NCI-H128 (cell line): ENCODE measurements at regions not wholly inside any gene's neighbourhood (a gene's known extent, or its start where the extent isn't known, plus 50 kb on each side); places are given as distances from the start of the nearest gene placed in this dataset.

Source experiments
- DNase-seq: peaks from one replicate; lab custom pipeline; 2025; ENCODE audit not compliant: unreplicated experiment; lab: John Stamatoyannopoulos, UW

DNA sequence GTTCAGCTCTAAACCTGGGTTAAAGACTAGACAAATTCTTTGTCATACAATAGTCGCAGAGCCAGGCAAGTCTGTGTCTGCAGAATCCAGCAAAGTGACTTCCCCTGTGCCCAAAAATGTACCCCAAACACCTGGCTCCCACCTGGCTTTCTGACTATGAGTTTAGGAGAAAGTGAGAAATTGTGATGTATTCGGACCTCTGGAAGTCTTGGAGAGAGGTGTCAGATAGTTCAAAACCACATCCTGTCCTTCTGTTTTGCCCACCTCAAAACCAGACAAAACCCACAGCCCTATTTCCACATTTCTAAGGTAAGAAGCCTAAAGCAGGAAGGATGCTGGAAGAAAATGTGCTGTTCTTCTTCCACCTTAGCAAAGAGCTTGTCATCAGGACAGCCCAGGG lies 63.8 kb upstream of the CLMP start:
- DNase-seq, result no peak

DNA sequence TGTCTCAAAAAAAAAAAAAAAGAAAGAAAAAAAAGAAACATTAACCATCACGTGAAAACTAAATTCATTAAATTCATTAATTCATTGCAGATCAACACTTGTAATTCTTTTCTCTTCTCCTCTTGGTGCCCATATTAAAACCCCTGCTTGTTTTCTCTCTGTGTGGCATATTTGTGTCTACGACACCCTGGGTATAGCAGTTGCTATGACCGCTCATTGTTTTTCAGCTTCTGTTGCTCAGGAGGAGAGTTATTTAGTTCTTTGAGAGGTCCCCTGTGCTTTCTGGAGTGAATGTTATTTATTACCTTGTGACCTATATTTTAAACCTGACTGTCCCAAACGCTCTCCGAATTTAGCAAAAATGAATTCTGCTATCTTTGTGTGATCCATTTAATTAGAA lies 62.3 kb upstream of the CLMP start:
- DNase-seq, result no peak

DNA sequence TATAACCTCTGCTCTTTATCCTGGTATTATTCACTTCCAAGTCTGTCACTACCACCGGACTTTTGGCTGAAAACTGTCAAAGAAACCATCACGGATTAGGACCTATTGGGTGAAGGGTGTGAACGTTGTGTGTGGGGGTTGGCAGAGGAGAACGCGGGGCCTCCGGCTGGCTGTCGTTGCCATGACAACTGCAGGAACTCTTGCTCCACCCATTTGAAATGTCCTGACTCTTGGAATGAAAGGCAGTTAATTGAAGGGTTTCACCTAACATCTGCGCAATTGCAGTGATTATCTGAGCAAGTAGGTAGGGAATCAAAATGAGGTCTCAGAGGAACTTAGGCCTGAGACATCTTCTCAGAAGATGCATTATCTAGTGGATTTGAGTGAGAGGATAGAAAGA lies 60.9 kb upstream of the CLMP start:
- DNase-seq, result no peak

DNA sequence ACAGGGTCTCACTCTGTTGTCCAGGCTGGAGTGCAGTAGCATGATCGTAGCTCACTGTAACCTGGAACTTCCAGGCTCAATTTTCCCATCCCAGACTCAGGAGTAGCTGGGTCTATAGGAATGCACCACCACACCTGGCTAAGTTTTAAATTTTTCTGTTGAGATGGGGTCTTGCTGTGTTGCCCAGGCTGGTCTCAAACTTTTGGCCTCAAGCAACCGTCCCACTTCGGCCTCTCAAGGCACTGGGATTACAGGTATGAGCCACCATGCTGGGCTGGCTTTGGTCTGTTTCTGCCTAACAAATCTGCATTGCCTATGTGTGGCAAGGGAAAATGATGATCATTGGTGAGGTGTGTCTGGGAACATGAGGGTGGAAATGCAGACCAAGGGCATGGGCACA lies 59.3 kb upstream of the CLMP start:
- no peak for DNase-seq

DNA sequence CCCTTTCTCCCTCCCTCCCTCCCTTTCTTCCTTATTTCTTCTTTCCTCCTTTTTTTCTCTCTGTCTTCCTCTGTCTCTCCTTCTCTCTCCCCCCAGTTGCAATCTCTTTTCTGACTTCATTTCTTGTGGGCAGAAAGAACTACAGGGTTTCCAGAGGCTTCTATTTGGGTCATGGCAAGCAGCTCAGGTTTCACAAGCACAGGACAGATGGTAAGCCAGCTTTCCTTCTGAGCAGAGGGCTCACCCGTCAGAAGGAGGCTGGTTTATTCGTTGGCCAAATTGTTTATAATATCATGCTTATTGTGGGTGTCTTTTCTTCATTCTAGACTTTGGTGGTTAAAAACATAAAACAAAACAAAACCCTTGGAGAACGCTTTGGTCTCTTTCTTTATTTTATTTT lies 58.9 kb upstream of the CLMP start:
- no peak for DNase-seq

DNA sequence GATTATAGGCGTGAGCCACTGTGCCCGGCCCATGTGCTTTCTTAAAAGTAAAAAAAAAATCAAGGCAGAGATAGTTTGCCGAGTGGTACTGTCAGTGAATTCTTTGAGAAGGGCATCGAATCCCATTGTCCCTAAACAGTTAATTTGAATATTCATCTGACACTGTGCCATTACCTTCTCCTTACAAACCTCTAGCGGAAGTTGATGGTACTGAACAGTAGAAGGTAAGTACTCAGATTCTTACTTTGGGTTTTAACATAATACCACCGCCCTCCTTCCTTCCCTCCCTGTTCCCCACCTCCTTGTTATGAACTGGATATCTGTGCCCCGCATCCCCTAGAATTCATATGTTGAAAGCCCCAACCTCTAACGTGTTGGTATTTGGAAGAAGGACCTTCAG lies 58.2 kb upstream of the CLMP start:
- DNase-seq, result no peak

- DNase-seq, result no peak
These were observed 56.8 kb upstream of the CLMP start for GRCh38 chr11:123251657-123252344.

GRCh38 chr11:123250892-123251656 lies 56.0 kb upstream of the CLMP start:
- no peak for DNase-seq

DNA sequence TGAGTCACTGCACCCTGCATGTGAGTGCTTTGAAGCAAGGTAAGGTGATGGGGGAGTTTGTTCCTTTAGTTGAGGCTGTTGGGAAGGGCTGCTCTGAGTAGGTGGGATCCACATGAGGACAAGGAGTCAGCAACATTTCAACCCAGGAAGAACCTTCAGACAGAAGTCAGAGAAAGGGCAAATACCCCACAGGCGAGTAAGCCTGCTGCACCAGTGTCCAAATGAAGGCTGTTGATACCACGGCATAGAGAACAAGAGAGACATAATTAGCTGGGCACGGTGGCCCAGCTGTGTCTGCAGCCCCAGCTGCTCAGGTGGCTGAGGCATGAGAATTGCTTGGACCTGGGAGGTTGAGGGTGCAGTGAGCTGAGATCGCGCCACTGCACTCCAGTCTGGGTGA lies 54.3 kb upstream of the CLMP start:
- DNase-seq, result no peak

GRCh38 chr11:123247813-123248379 lies 52.8 kb upstream of the CLMP start:
- no peak for DNase-seq

DNA sequence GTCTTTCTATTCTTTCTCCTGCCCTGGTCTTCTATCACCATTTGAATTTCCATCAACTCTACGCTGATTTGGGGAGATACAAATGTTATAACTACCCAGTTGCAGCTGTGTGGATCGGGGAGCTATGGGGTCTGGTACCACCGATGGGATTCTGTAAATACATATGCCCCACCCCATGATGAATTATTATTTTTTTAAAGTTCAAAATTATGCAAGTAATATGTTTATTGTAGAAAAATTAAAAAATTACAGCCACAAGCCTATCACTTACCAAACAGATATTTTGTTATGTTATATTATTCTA lies 52.4 kb upstream of the CLMP start:
- DNase-seq, result no peak

DNA sequence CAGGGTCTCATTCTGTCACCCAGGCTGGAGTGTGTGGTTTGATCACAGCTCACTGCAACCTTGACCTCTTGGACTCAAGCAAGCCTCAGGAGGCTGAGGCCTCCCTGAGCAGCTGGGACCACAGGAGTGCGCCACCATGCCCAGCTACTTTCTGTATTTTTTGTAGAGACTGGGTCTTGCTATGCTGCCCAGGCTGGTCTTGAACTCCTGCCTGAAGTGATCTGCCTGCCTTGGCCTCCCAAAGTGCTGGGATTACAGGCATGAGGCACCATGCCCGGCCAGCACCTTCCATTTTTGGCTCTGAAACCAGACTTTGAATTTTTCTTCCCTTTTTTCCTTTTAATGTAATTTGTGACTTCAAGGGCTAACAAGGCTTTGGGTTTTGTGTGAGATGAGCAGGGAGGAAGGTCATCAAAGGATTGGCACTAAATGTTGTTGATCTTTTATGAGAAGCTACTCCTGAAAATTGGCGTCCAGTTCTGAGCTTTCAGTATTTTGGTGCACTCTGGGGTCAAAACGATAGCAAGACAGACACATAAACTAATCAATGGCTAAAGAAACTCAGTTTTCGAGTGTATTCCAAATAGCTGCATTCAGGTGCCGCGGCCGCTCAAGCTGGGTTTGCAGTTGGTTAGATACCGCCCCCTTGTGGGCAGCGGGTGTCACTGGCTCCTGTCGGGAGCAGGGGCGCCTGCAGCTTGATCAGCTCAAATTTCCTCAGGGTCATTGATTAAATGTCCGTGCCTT lies 51.9 kb upstream of the CLMP start:
- peak; percentile 40 for DNase-seq

DNA sequence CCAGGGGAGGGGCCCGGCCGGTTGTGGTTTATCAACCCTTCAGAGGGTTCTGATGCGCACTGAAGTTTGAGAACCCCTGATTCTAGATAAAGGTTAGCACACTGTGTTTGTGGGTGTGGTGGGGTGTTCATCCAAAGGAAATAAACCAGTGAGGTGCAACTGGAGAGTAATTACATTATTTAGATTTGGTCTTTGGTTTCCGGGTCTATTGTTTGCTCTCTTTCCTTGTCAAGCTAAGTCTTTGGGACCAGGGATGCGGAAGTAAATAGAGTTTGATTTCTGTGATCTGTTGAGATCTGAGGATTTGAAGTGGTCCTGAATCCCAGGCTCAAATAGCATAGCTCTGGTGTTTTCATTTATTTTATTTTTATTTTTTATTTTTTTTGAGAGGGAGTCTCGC lies 50.5 kb upstream of the CLMP start:
- no peak for DNase-seq
